Islet precursor cell (in vitro differentiated cells): ENCODE measurements at regions not wholly inside any gene's neighbourhood (a gene's known extent, or its start where the extent isn't known, plus 50 kb on each side); places are given as distances from the start of the nearest gene placed in this dataset.
"Not testable (repeated sequence)": the region's sequence is repeated elsewhere in the genome, so short reads cannot be mapped to it uniquely, and the experiment has no call there.

Experiments used
- DNase-seq: peaks from one replicate; pipeline ENCODE4 v3.0.0-alpha.2; 2018

GRCh38 chr10:8830048-8830447, 775.6 kb downstream of the GATA3 start:
- no peak for DNase-seq

- no peak for DNase-seq
Observed at GRCh38 chr10:8830876-8831275, 776.4 kb downstream of the GATA3 start.

GRCh38 chr10:8835453-8836167, 781.1 kb downstream of the GATA3 start:
- DNase-seq, result no peak

DNA sequence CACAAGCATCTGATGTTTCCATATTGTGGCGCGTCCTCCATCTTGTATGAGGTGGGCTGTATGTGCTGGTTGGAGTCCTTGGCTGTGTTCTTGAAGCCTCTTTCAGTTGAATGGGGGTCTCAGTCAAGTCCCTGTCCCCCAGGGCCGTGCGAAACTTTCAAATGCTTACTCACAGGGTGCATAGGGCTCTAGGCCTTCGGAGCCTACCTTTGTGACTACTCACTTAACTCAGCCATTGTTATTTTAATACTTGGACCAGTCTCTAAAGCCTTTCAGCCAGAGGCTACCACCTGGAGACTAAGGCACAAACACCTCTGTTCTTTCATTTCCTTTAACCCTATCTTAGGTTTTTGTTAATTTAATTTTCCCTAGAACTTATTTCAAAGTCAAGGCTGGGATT, 785.9 kb downstream of the GATA3 start:
- no peak for DNase-seq

GRCh38 chr10:8844141-8844540, 789.7 kb downstream of the GATA3 start:
- DNase-seq, result no peak

DNA sequence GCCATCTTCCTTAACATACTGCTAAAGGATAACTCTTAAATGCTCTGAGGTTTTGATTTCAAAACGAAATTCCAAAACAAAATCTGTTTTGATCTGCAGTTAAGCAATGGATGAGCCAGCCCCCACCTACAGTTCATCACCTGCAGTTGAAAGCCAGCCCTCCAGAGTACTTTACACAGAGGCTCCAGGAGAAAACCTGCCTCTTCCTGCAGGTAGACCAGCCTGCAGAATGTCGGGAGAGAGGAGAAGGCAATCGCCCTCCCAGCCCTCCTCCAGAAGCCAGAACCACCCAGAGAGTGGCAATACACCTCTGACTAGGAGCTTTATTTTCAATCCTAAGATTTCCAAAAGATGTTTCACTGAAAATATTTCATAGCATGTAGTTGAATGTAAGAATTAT, 798.1 kb downstream of the GATA3 start:
- DNase-seq, result no peak

DNA sequence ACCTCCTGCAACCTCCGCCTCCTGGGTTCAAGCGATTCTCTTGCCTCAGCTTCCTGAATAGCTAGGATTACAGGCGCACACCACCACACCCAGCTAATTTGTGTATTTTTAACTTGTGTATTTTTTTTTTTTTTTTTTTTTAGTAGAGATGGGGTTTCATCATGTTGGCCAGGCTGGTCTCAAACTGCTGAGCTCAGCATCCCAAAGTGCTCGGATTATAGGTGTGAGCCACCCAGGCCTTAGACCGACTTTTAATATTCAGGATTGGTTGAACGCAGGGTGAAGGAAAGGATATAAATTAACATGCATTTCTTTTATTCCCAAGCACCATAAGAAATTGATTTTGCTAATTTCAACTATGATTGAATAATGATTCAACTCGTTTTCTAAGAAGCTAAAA, 798.6 kb downstream of the GATA3 start:
- no peak for DNase-seq

- not testable (repeated sequence) for DNase-seq
Observed at GRCh38 chr10:8868924-8869323, 814.4 kb downstream of the GATA3 start.

GRCh38 chr10:8873310-8873709, 818.8 kb downstream of the GATA3 start:
- no peak for DNase-seq

- no peak for DNase-seq
Observed at GRCh38 chr10:8874268-8874667, 819.8 kb downstream of the GATA3 start.

GRCh38 chr10:8874972-8875371, 820.5 kb downstream of the GATA3 start:
- DNase-seq, result no peak

- no peak for DNase-seq
Observed at GRCh38 chr10:8876171-8876570, 821.7 kb downstream of the GATA3 start.

- DNase-seq, result no peak
Observed at GRCh38 chr10:8889538-8889937, 835.0 kb downstream of the GATA3 start.

GRCh38 chr10:8893102-8893501, 838.6 kb downstream of the GATA3 start:
- no peak for DNase-seq

DNA sequence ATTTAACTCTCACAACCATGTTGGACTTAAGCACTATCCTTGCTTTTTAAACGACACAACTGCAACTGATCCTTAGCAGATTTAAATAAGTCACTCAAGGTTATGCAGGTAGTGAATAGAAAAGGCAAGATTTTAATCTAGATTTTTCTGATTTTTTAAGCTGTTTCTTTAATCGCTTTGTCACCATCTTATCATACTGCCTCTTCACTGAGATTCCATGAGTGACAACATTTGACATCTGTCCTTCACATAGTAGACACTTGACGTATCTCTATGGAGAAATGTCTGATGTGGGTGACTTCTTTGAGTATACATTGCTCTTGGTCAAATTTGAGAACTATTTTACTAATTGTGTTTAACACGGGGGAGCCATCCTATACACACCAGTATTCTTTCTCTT, 839.7 kb downstream of the GATA3 start:
- no peak for DNase-seq

DNA sequence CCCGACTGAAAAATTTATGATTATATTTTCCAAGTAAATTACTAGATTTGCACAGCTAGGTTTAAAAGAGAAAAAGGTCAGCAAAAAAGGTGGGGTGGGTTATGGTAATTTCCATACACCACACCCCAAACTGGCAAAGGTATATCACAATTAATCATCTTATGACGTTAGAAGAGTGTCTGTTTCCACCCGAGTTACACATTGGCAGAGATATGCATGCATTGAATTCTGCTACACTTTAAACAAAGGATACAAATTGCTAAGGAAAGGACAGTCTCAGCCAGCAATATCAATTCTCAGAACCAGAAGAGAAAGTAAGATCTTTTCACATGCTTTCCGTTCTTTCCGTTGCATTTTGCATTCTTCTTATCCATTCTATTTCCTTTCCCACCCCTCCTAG, 843.3 kb downstream of the GATA3 start:
- no peak for DNase-seq

GRCh38 chr10:8898745-8899330, 844.4 kb downstream of the GATA3 start:
- DNase-seq, result no peak

DNA sequence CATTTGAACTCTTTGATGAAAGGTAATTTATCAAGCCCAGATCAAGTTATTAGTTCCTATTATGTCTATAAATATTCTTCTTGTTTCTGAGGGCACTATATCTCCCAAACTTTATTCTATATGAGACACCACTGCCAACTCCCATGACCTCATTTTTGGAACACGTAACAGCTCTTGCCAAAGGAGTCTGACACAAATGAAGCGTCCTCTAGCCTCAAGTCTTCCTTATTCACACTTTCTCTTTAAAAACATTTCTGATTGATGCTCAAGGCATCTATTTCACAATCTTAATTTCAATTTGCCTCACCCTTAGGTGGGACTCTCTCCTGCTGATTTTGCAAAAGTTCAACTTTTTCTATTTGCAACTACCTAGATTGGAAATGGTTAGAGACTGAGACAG, 848.4 kb downstream of the GATA3 start:
- no peak for DNase-seq

- peak; percentile 61 for DNase-seq
Observed at GRCh38 chr10:8908013-8908412, 853.5 kb downstream of the GATA3 start.

- no peak for DNase-seq
Observed at GRCh38 chr10:8910314-8910713, 855.8 kb downstream of the GATA3 start.

GRCh38 chr10:8911032-8911431, 856.5 kb downstream of the GATA3 start:
- no peak for DNase-seq

DNA sequence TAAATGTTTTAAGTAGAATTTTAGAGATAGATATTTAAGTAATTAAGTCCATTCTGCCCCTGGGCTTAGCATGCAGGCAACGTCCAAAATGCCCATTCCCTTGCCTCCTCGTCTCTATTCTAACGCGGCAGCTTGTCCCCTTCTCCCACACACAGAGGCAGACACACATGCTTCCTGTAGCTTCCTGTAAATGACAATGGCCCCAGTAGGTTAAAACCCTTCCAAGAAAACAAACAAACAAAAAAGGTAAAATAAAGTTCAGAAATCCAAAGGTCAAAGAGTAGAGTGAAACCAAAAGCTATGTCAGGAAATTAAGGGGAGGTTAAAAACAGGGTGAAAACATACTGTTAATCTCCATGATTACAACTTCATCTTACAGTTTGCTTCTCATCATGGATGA, 857.6 kb downstream of the GATA3 start:
- DNase-seq, result no peak

DNA sequence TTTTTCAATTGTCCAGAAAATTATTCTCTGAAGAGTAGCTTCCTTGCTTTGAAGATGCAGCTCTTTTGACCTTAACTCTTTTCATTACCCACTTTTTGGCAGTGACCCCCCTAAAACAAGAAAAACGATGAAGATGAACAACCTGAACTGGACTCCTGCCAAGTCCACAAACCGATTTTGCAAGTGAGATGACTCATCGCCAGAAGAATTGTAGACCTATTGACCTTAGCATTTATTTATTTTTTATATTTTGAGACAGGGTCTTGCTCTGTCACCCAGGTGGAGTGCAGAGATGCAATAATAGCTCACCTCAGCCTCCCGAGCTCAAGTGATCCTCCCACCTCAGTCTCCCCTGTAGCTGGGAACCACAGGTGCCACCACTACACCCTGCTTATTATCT, 859.2 kb downstream of the GATA3 start:
- no peak for DNase-seq

GRCh38 chr10:8919280-8919679, 864.8 kb downstream of the GATA3 start:
- no peak for DNase-seq

- DNase-seq, result no peak
Observed at GRCh38 chr10:8921568-8921967, 867.1 kb downstream of the GATA3 start.
